ENCODE measurements at regions not wholly inside any gene's neighbourhood (a gene's known extent, or its start where the extent isn't known, plus 50 kb on each side); places are given as distances from the start of the nearest gene placed in this dataset.

- no peak for TF ChIP-seq CTCF (IDR thresholded peaks at IDR 0.05; ENCODE audit: low read depth, low read length)
Observed at GRCh38 chr12:13595536-13596443, 385.6 kb downstream of the GRIN2B start.

GRCh38 chr12:13594731-13595514, 386.5 kb downstream of the GRIN2B start:
- H3K4me3 ChIP-seq (replicated peaks in 1 of 2; ENCODE audit: low read depth in 2 of 2, low read length in 2 of 2): no peak overlapping the region
- no peak for TF ChIP-seq CTCF (IDR thresholded peaks at IDR 0.05; ENCODE audit: low read depth, low read length)
- no peak for DNase-seq (ENCODE audit: low read depth in 2 of 2)

More at GRCh38 chr12:13595536-13596443, 385.6 kb downstream of the GRIN2B start:
- no peak overlapping the region for H3K4me3 ChIP-seq (replicated peaks in 1 of 2; ENCODE audit: low read depth in 2 of 2, low read length in 2 of 2)
- no peak for DNase-seq (ENCODE audit: low read depth in 2 of 2)

GRCh38 chr12:13592063-13592942, 389.1 kb downstream of the GRIN2B start:
- peak in 1 of 2 donors; percentile 39 for DNase-seq (ENCODE audit: low read depth in 2 of 2)
- H3K4me3 ChIP-seq (replicated peaks in 1 of 2; ENCODE audit: low read depth in 2 of 2, low read length in 2 of 2): no peak overlapping the region
- no peak for TF ChIP-seq CTCF (IDR thresholded peaks at IDR 0.05; ENCODE audit: low read depth, low read length)

GRCh38 chr12:13591488-13591887, 389.9 kb downstream of the GRIN2B start:
- TF ChIP-seq CTCF (IDR thresholded peaks at IDR 0.05; ENCODE audit: low read depth, low read length): no peak
- no peak for DNase-seq (ENCODE audit: low read depth in 2 of 2)
- H3K4me3 ChIP-seq (replicated peaks in 1 of 2; ENCODE audit: low read depth in 2 of 2, low read length in 2 of 2): no peak overlapping the region

- TF ChIP-seq CTCF (IDR thresholded peaks at IDR 0.05; ENCODE audit: low read depth, low read length): no peak
- H3K4me3 ChIP-seq (replicated peaks in 1 of 2; ENCODE audit: low read depth in 2 of 2, low read length in 2 of 2): no peak overlapping the region
- DNase-seq (ENCODE audit: low read depth in 2 of 2): no peak
Observed at GRCh38 chr12:13591059-13591458, 390.3 kb downstream of the GRIN2B start.

- no peak for DNase-seq (ENCODE audit: low read depth in 2 of 2)
- no peak for TF ChIP-seq CTCF (IDR thresholded peaks at IDR 0.05; ENCODE audit: low read depth, low read length)
- no peak overlapping the region for H3K4me3 ChIP-seq (replicated peaks in 1 of 2; ENCODE audit: low read depth in 2 of 2, low read length in 2 of 2)
Observed at GRCh38 chr12:13588574-13588973, 392.0 kb downstream of the EMP1 start.

All from cardiac fibroblast (primary cell).